ENCODE measurements at regions not wholly inside any gene's neighbourhood (a gene's known extent, or its start where the extent isn't known, plus 50 kb on each side); places are given as distances from the start of the nearest gene placed in this dataset.
"Not testable (repeated sequence)": the region's sequence is repeated elsewhere in the genome, so short reads cannot be mapped to it uniquely, and the experiment has no call there.

DNA sequence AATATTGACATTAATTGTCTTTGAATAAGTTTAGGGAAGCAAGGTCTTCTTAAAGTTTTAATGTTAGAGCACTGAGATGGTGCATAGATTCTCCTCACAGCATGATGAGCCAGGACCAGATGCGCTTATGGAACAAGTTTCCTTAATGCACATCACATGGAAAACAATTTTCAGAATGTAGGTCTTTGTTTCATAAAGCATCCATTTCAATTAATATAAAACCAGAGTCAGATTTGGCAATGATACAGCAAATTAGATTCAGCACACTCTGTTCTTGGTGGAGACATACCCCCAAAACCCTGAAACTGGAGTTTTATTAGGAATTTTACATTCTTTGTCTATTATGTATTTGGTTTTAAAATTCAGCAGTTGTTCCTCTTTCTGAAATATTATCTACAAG is 402.1 kb upstream of the SEMA6A start:
- Mint-ChIP-seq H3K4me3 (no peak overlapping the region), H3K27ac (no peak overlapping the region), H3K9me3 (peaks cover 3 to 9% of the 10 kb centered on the region in 2 donors), H3K4me1 (ENCODE audit: low read depth) (no peaks in the 10 kb centered on the region), H3K27me3 (ENCODE audit: low read depth) (no peaks in the 10 kb centered on the region), H3K36me3 (ENCODE audit: insufficient read depth in 2 of 2) (no peaks in the 10 kb centered on the region)
- ATAC-seq (replicated peaks in 1 of 2) (no peak), DNase-seq (no peak)

DNA sequence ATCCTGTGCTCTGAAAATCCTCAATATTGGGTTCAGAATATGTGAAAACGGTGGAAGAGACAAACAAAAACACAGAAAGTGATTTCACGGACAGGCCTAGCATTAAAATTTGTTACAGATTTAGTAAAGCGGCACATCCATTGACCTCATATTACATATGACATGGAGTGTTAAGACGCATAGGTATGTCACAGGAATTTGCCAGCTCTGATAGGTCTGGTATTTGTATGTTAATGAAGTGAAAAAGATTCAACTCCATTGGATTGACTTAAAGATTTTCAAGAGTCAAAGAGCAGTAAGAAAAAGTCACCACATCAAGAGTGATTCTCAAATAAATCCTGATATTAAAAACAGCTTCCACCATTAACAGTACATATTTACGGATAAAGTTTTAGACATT is 396.5 kb upstream of the SEMA6A start:
- Mint-ChIP-seq H3K27ac (no peak overlapping the region), H3K9me3 (peaks cover 0 to 3% of the 10 kb centered on the region in 2 donors), H3K4me1 (ENCODE audit: low read depth) (no peaks in the 10 kb centered on the region), H3K4me3 (no peak overlapping the region), H3K27me3 (ENCODE audit: low read depth) (no peaks in the 10 kb centered on the region), H3K36me3 (ENCODE audit: insufficient read depth in 2 of 2) (no peaks in the 10 kb centered on the region)
- DNase-seq: no peak
- ATAC-seq (replicated peaks in 1 of 2): no peak

DNA sequence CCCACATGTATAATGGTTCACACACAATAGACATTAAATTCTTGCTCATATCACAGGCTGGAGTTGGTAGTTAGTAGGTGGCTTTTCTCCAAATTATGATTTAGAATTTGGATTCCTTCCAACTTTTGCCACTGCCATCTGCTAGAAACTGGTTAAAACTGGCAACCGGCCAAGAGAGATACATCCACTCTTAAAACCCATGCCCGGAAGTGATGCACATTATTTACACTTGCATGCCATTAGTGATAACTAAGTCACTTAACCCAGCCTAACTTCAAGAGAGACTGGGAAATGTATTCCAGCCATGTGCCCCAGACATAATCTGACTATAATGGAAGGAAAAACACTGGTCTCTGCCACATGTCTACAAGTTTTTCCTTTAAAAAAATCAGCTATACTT is 395.7 kb upstream of the SEMA6A start:
- no peak overlapping the region for H3K4me3 Mint-ChIP-seq
- no peak for ATAC-seq (replicated peaks in 1 of 2)
- H3K27me3 Mint-ChIP-seq (ENCODE audit: low read depth): no peaks in the 10 kb centered on the region

DNA sequence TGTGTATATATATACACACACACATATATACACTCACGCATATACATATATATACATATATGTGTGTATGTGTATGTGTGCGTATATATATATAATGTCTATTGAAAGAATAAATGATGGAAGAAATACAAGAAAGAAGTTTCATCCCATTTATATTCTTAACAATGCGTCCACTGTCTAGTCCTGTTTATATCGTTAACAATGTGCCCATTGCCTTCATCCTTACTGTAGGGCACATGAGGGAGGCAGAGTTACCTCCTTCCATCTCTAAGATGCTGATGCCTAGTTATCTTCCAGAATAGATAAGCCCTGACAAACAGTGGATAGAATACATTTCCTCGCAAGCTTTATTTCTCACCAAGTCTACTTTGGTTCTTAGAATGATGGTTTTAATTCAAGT is 389.8 kb upstream of the SEMA6A start:
- no peak for ATAC-seq (replicated peaks in 1 of 2)
- Mint-ChIP-seq H3K4me3 (no peak overlapping the region), H3K4me1 (ENCODE audit: low read depth) (no peaks in the 10 kb centered on the region), H3K27ac (no peak overlapping the region), H3K9me3 (peaks cover 0 to 1% of the 10 kb centered on the region in 2 donors), H3K27me3 (ENCODE audit: low read depth) (no peaks in the 10 kb centered on the region), H3K36me3 (ENCODE audit: insufficient read depth in 2 of 2) (no peaks in the 10 kb centered on the region)
- no peak for DNase-seq

More for the DNA sequence above, 395.7 kb upstream of the SEMA6A start:
- Mint-ChIP-seq H3K4me1 (ENCODE audit: low read depth) (no peaks in the 10 kb centered on the region), H3K36me3 (ENCODE audit: insufficient read depth in 2 of 2) (no peaks in the 10 kb centered on the region), H3K9me3 (peaks cover 0 to 3% of the 10 kb centered on the region in 2 donors), H3K27ac (no peak overlapping the region)
- DNase-seq: no peak

DNA sequence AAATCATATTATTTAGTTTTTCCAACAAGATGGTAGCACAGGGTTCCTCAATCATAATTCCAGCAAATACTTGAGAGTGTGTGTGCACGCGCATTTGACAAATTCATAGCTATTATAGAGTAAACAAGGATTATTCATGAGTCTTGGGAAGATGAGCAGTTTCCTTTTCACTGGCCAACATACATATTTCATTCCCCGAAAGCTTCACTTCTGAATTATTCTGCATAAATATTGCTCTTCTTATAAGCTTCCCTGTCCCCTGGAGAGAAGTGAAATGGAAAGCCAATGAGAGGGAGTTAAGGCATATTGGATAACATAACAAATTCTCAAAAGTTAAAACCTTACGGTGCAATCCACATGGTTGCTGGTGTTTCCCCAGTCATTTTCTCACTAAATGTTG is 386.4 kb upstream of the SEMA6A start:
- ATAC-seq (replicated peaks in 1 of 2): no peak
- Mint-ChIP-seq H3K9me3 (no peaks in the 10 kb centered on the region), H3K27me3 (ENCODE audit: low read depth) (no peaks in the 10 kb centered on the region), H3K4me1 (ENCODE audit: low read depth) (no peaks in the 10 kb centered on the region), H3K27ac (no peak overlapping the region), H3K4me3 (no peak overlapping the region), H3K36me3 (ENCODE audit: insufficient read depth in 2 of 2) (no peaks in the 10 kb centered on the region)
- DNase-seq: no peak

DNA sequence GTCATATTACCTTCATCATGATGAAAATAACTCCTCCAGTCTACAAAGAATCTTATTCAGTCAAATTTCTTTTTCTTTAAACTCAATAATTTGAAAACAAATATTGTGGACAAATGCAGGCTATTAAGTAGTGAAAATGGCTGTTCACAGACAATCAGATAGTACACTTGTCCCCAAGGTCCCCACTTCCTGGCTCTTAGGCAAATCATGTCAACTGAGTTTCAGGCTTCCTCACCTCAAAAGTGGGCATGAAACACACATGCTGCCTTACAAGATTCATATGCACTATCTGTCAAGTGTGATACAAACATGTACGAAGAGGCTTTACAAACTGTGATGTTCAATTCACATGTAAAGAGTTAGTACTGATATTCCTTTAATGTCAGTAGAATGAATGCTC is 385.2 kb upstream of the SEMA6A start:
- no peak overlapping the region for H3K27ac Mint-ChIP-seq
- no peak overlapping the region for H3K4me3 Mint-ChIP-seq
- H3K36me3 Mint-ChIP-seq (ENCODE audit: insufficient read depth in 2 of 2): no peaks in the 10 kb centered on the region
- H3K9me3 Mint-ChIP-seq: no peaks in the 10 kb centered on the region
- H3K4me1 Mint-ChIP-seq (ENCODE audit: low read depth): no peaks in the 10 kb centered on the region
- ATAC-seq (replicated peaks in 1 of 2): no peak
- no peaks in the 10 kb centered on the region for H3K27me3 Mint-ChIP-seq (ENCODE audit: low read depth)
- no peak for DNase-seq

DNA sequence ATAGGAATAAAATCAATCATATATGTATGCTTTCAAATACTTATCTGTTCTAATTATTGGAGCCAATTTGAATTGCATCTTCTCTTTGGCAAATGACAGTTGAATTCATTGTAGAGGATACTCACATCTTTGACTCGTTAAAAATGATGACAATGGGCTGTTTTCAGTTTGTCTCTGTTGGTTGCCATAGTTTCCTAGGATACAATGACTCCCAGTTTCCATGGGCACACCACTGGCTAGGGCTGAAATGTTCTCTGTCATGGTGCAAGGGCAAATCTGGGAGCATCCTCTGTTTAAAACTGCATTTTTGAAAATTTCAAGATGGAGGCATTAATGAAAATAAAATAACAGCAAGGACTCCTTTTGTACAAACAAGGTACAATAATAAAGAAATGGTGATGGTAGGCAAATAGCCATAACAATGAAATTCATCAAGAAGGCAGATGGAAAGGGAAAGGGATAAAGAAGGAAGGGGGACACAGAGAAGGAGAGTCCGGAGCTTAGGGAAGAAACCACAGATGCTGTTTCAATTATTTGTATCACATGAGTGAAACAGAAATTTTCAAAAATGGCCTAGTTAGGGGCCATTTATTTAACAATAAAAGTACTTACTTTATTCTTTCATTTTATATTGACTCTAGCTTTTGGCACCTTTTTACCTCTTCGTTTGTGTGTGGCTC is 378.8 kb upstream of the SEMA6A start:
- Mint-ChIP-seq H3K27ac (no peak overlapping the region), H3K4me3 (no peak overlapping the region), H3K9me3 (no peaks in the 10 kb centered on the region), H3K27me3 (ENCODE audit: low read depth) (no peaks in the 10 kb centered on the region), H3K36me3 (ENCODE audit: insufficient read depth in 2 of 2) (no peaks in the 10 kb centered on the region), H3K4me1 (ENCODE audit: low read depth) (no peaks in the 10 kb centered on the region)
- ATAC-seq (replicated peaks in 1 of 2) (no peak), DNase-seq (no peak)

DNA sequence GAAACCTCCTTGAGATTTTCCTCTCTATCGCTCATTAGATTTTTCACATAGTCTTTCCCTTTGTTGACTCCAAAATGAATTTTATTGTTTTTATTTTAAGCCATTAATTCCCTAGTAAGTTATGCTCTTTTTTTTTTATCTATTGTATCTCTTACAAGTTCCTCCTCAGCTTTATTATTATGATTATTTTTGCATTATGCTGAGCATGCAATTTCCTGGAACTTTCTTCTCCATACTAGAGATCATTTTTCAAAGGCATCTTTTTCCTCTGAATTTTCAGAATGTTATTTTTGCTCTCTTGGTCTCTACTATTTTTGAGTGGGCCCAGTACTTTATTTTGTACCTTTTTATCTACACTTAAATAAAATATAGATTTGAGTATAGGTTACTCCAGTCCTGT is 376.6 kb upstream of the SEMA6A start:
- Mint-ChIP-seq H3K27ac (no peak overlapping the region), H3K4me3 (no peak overlapping the region)

DNA sequence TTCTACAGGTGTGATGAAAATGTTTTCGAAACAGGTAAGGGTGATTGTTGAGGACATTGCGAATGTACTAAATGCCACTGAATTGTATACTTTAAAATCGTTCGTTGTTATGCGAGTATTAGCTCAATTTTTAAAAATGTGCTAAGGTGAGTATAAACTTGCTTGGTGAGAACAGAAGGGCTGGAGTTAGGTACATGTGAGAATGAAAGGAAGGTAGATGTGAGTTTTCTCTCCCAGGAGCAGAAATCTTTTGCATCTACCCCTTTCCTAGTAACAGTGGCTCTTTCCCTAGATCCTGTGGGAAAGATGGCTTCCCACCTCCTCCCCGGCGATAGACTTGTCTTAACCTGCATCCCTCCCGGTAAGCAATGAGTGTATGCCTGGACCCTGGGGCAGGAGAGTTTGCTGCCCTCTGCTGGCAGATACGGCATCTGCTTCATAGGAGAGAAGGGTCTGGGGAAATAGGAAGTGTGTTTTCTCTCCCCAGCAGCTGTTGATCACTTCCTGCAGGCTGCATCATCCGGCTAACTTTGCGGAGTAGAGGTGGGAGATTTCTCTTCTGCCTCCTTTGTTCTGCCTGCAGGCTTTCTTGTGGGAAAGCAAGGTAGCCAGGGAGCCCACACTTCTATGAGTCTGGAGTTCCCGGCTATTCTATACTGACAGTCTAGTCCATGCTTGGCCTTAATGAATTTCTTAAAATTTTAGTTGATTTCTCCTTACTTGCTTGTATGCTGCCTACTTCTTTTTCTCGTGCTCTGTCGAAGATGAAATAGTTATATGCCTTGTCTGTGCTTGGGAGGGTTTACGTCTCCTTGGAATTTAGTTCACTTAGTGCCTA is 373.3 kb upstream of the SEMA6A start:
- Mint-ChIP-seq H3K9me3 (peaks cover 0 to 2% of the 10 kb centered on the region in 2 donors), H3K27me3 (ENCODE audit: low read depth) (no peaks in the 10 kb centered on the region), H3K4me3 (no peak overlapping the region), H3K27ac (no peak overlapping the region), H3K36me3 (ENCODE audit: insufficient read depth in 2 of 2) (no peaks in the 10 kb centered on the region), H3K4me1 (ENCODE audit: low read depth) (no peaks in the 10 kb centered on the region)
- peak; percentile 62 to 67 for DNase-seq
- peak; percentile 80 to 92 for ATAC-seq (replicated peaks in 1 of 2)

More for the DNA sequence above, 376.6 kb upstream of the SEMA6A start:
- DNase-seq (no peak), ATAC-seq (replicated peaks in 1 of 2) (no peak)
- Mint-ChIP-seq H3K9me3 (no peaks in the 10 kb centered on the region), H3K36me3 (ENCODE audit: insufficient read depth in 2 of 2) (no peaks in the 10 kb centered on the region), H3K4me1 (ENCODE audit: low read depth) (no peaks in the 10 kb centered on the region), H3K27me3 (ENCODE audit: low read depth) (no peaks in the 10 kb centered on the region)

DNA sequence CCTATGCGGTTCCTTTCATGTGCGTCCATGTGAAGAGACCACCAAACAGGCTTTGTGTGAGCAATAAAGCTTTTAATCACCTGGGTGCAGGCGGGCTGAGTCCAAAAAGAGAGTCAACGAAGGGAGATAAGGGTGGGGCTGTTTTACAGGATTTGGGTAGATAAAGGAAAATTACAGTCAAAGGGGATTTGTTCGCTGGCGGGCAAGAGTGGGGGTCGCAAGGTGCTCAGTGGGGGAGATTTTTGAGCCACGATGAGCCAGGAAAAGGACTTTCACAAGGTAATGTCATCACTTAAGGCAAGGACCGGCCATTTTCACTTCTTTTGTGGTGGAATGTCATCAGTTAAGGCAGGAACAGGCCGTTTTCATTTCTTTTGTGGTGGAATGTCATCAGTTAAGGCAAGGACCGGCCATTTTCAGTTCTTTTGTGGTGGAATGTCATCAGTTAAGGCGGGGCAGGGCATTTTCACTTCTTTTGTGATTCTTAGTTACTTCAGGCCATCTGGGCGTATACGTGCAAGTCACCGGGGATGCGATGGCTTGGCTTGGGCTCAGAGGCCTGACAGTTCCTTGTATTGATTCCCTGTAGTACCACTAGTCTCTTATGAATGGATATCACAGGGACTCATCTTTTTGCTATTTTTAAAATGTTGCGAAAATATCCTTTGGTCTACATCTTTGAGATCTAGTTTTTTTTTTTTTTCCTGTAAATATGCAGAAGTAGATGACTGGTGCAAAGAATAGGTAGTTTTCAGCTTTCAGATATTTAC is 371.2 kb upstream of the SEMA6A start:
- H3K27ac Mint-ChIP-seq; H3K4me3 Mint-ChIP-seq; H3K4me1 Mint-ChIP-seq (ENCODE audit: low read depth); ATAC-seq (replicated peaks in 1 of 2); H3K27me3 Mint-ChIP-seq (ENCODE audit: low read depth); H3K9me3 Mint-ChIP-seq; DNase-seq; H3K36me3 Mint-ChIP-seq (ENCODE audit: insufficient read depth in 2 of 2): not testable (repeated sequence)

DNA sequence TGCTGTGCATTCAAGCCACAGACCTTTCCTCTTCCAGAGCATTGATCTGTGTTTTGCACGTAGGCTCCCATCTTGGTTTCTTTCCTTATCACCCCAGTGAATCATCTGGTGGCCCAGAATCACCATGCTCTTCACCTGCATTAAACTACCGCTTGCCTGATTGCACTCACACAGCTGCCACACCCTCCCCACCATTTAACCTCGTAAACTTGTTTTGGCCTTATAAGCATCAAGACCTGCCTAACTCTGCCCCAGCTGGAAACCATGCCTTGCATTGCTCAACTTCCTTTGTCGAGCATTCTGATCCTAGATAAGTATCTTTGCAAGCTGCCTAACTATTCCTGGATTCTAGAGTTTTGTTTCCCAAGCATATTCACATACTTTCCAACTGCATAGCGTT is 369.6 kb upstream of the SEMA6A start:
- Mint-ChIP-seq H3K27ac (no peak overlapping the region), H3K4me3 (no peak overlapping the region), H3K4me1 (ENCODE audit: low read depth) (no peaks in the 10 kb centered on the region), H3K9me3 (peaks cover 0 to 2% of the 10 kb centered on the region in 2 donors), H3K27me3 (ENCODE audit: low read depth) (no peaks in the 10 kb centered on the region), H3K36me3 (ENCODE audit: insufficient read depth in 2 of 2) (no peaks in the 10 kb centered on the region)
- ATAC-seq (replicated peaks in 1 of 2) (no peak), DNase-seq (no peak)

DNA sequence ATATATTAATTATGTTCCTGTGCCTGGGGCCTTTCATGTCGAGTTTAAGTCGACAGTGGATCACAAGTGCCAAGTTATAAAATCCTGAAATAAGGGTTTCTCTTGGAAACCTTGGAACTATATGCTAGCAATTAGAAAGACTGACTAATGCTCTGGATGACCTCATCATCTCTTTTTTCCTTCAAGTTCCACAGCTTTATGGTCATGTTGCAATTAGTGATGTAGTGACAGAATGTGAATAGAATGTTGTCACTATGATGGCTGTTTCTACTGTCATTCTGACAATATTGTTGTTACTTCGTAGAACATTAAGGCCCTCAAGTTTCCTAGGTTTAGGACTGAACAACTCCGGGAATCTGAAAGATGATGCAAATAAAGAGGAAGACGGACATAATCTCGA is 368.0 kb upstream of the SEMA6A start:
- H3K36me3 Mint-ChIP-seq (ENCODE audit: insufficient read depth in 2 of 2): no peaks in the 10 kb centered on the region
- peaks cover 0 to 2% of the 10 kb centered on the region in 2 donors for H3K9me3 Mint-ChIP-seq
- no peak overlapping the region for H3K27ac Mint-ChIP-seq
- H3K4me1 Mint-ChIP-seq (ENCODE audit: low read depth): no peaks in the 10 kb centered on the region
- no peak for DNase-seq
- H3K4me3 Mint-ChIP-seq: no peak overlapping the region
- no peaks in the 10 kb centered on the region for H3K27me3 Mint-ChIP-seq (ENCODE audit: low read depth)
- ATAC-seq (replicated peaks in 1 of 2): no peak

DNA sequence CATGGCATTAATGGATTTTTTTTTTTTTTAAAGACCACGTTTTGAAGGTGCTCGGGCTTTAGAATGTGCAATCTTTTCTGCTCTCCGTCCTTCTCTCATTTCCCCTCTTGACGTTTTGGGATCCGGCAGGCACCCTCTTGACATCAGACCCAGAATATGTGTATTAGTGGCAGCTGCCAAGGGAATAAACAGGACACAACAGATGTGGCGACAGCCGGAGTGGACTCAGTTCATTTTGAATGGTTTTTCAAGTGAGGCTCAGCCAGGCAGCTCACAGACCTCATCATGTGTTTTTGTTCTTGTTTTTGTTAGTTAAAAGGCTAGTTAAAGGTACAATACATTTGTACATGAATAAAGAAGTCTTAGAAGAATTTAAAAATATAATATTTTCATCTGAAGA is 365.0 kb upstream of the SEMA6A start:
- no peaks in the 10 kb centered on the region for H3K27me3 Mint-ChIP-seq (ENCODE audit: low read depth)
- H3K36me3 Mint-ChIP-seq (ENCODE audit: insufficient read depth in 2 of 2): no peaks in the 10 kb centered on the region
- DNase-seq: no peak
- H3K4me3 Mint-ChIP-seq: no peak overlapping the region
- H3K27ac Mint-ChIP-seq: no peak overlapping the region
- peaks cover 0 to 2% of the 10 kb centered on the region in 2 donors for H3K9me3 Mint-ChIP-seq
- no peaks in the 10 kb centered on the region for H3K4me1 Mint-ChIP-seq (ENCODE audit: low read depth)
- no peak for ATAC-seq (replicated peaks in 1 of 2)

All from activated T-cell treated with anti-CD3 and anti-CD28 coated beads, Interleukin-2, amount 50 U/mL, for 72 hours (primary cell).